ENCODE measurements at regions not wholly inside any gene's neighbourhood (a gene's known extent, or its start where the extent isn't known, plus 50 kb on each side); places are given as distances from the start of the nearest gene placed in this dataset.

DNA sequence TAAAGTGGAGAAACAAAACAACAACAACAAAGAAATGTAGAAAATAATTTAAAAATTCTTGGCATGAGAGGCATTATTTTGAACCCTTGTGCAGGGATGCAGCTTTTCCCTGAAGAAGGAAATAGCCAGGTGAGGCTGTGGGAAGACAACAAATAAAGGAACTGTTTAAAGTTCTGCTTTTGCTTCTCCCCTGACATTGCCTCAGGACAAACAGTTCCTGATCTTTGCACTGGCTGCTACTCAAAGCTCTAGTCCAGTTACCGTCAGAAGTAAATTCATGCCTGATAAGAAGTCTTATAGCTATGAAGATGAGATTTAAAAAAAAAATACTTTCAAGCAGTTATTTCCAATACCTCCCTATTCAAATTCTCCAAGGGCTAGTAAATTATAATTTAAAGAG is 233.8 kb downstream of the IL15 start:
- TF ChIP-seq, protein P1, sequence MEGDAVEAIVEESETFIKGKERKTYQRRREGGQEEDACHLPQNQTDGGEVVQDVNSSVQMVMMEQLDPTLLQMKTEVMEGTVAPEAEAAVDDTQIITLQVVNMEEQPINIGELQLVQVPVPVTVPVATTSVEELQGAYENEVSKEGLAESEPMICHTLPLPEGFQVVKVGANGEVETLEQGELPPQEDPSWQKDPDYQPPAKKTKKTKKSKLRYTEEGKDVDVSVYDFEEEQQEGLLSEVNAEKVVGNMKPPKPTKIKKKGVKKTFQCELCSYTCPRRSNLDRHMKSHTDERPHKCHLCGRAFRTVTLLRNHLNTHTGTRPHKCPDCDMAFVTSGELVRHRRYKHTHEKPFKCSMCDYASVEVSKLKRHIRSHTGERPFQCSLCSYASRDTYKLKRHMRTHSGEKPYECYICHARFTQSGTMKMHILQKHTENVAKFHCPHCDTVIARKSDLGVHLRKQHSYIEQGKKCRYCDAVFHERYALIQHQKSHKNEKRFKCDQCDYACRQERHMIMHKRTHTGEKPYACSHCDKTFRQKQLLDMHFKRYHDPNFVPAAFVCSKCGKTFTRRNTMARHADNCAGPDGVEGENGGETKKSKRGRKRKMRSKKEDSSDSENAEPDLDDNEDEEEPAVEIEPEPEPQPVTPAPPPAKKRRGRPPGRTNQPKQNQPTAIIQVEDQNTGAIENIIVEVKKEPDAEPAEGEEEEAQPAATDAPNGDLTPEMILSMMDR (IDR thresholded peaks at IDR 0.05), result no peak
- no peak for TF ChIP-seq EZH2 (IDR thresholded peaks at IDR 0.05)
